ENCODE measurements at regions not wholly inside any gene's neighbourhood (a gene's known extent, or its start where the extent isn't known, plus 50 kb on each side); places are given as distances from the start of the nearest gene placed in this dataset.

DNA sequence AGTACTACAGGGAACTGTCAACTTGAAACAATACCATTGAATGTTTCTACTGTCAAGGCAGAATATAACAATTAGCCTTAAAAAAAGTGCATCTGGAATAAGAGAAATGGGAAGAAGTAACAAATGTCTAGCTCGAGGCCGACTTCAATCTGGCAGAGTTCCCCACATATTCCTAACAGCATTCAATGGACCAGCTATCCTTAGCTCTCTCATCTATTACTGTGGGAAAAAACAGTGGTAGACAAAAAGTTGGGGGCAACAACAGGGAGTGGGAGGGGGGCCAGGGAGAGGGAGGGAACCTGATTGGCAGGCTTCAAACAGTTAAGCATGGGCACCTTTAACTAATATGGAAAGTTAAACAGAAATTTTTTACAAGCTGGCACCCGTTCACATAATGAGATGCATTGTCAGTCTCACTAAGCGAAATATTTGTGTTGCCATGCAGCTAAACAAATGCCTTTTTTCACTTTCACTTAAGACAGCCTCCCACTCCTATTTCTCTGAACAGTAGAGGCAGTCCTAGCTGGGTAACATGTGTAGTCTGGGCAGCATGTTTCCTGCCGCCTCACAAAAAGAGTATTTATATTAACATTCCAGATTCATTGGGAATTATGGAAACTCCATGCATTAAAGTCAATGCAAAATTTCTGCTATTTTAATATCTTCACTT, 62.2 kb upstream of the SOX6 start:
- DNase-seq (no peak), ATAC-seq (no peak)
- Mint-ChIP-seq H3K4me3 (no peak overlapping the region), H3K27ac (no peak overlapping the region), H3K36me3 (no peaks in the 10 kb centered on the region), H3K27me3 (no peaks in the 10 kb centered on the region), H3K9me3 (peaks cover 0 to 13% (median 0%) of the 10 kb centered on the region in 11 donors), H3K4me1 (no peaks in the 10 kb centered on the region)
- H3K4me1 ChIP-seq (ENCODE audit: control insufficient read depth in 2 of 2, insufficient read depth in 2 of 2, low read length in 2 of 2): no peaks in the 10 kb centered on the region
- ChIA-PET CTCF (interaction anchor here (0.8 kb wide), 1 partner anchor 204 kb away, joined by 3 read pairs; no protein-coding TSS in a partner anchor), POLR2A (no interaction called here)
- no peaks in the 10 kb centered on the region for H3K27me3 ChIP-seq (ENCODE audit: control insufficient read depth in 2 of 2, insufficient read depth in 2 of 2, low read length in 2 of 2)
- no peak overlapping the region for H3K27ac ChIP-seq (ENCODE audit: low read depth, low read length)
- intact Hi-C loops (cut with micrococcal nuclease): no loop called here
- no peak overlapping the region for H3K4me3 ChIP-seq (ENCODE audit: low read length)
- H3K9me3 ChIP-seq (ENCODE audit: control insufficient read depth in 2 of 3, low read length in 3 of 3): no peaks in the 10 kb centered on the region
- no peaks in the 10 kb centered on the region for H3K36me3 ChIP-seq (ENCODE audit: control insufficient read depth in 2 of 3, insufficient read depth in 3 of 3, low read length in 3 of 3)

- no peaks in the 10 kb centered on the region for H3K27me3 ChIP-seq (ENCODE audit: control insufficient read depth in 2 of 2, insufficient read depth in 2 of 2, low read length in 2 of 2)
- Mint-ChIP-seq H3K27ac (no peak overlapping the region), H3K36me3 (no peaks in the 10 kb centered on the region), H3K27me3 (no peaks in the 10 kb centered on the region), H3K4me1 (no peaks in the 10 kb centered on the region), H3K4me3 (no peak overlapping the region), H3K9me3 (peaks cover 0 to 1% (median 0%) of the 10 kb centered on the region in 11 donors)
- POLR2A ChIA-PET: no interaction called here
- H3K4me1 ChIP-seq (ENCODE audit: control insufficient read depth in 2 of 2, insufficient read depth in 2 of 2, low read length in 2 of 2): no peaks in the 10 kb centered on the region
- ATAC-seq (no peak), DNase-seq (no peak)
- no peak overlapping the region for H3K4me3 ChIP-seq (ENCODE audit: low read length)
- H3K36me3 ChIP-seq (ENCODE audit: control insufficient read depth in 2 of 3, insufficient read depth in 3 of 3, low read length in 3 of 3): no peaks in the 10 kb centered on the region
- CTCF ChIA-PET: no interaction called here
- H3K27ac ChIP-seq (ENCODE audit: low read depth, low read length): no peak overlapping the region
- intact Hi-C loops (cut with micrococcal nuclease): no loop called here
- no peaks in the 10 kb centered on the region for H3K9me3 ChIP-seq (ENCODE audit: control insufficient read depth in 2 of 3, low read length in 3 of 3)
These were observed 56.3 kb upstream of the SOX6 start for GRCh38 chr11:16412525-16413172.

- Histone ChIP-seq H3K27ac (ENCODE audit: low read depth, low read length) (no peak overlapping the region), H3K27me3 (ENCODE audit: control insufficient read depth in 2 of 2, insufficient read depth in 2 of 2, low read length in 2 of 2) (no peaks in the 10 kb centered on the region), H3K36me3 (ENCODE audit: control insufficient read depth in 2 of 3, insufficient read depth in 3 of 3, low read length in 3 of 3) (no peaks in the 10 kb centered on the region), H3K4me3 (ENCODE audit: low read length) (no peak overlapping the region), H3K4me1 (ENCODE audit: control insufficient read depth in 2 of 2, insufficient read depth in 2 of 2, low read length in 2 of 2) (no peaks in the 10 kb centered on the region), H3K9me3 (ENCODE audit: control insufficient read depth in 2 of 3, low read length in 3 of 3) (no peaks in the 10 kb centered on the region)
- Mint-ChIP-seq H3K4me1 (no peaks in the 10 kb centered on the region), H3K9me3 (peaks cover 0 to 6% (median 0%) of the 10 kb centered on the region in 11 donors), H3K27ac (no peak overlapping the region), H3K4me3 (no peak overlapping the region), H3K27me3 (no peaks in the 10 kb centered on the region), H3K36me3 (no peaks in the 10 kb centered on the region)
- intact Hi-C loops (cut with micrococcal nuclease): no loop called here
- DNase-seq: no peak
- CTCF ChIA-PET: no interaction called here
- POLR2A ChIA-PET: no interaction called here
- no peak for ATAC-seq
These were observed 54.1 kb upstream of the SOX6 start for GRCh38 chr11:16410479-16410878.

DNA sequence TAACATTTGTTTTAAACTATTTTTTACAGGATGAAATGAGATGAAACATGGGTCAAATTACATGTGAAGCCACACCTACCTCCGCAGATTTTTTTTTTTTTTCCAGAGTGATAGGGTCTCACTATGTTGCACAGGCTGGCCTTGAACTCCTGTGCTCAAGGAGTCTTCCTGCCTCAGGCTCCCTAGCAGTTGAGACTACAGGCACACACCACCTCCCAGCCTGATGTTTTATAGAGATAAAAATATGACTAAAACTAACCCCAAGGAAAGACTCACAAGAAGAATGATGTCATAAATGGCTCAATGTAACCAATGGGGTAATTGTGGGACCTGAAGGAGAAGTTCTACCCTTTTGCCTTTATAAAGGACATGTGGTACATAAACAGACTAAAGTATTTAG, 52.3 kb upstream of the SOX6 start:
- H3K4me3 ChIP-seq (ENCODE audit: low read length): no peak overlapping the region

GRCh38 chr11:16406226-16406625, 49.9 kb upstream of the SOX6 start:
- Mint-ChIP-seq H3K36me3 (no peaks in the 10 kb centered on the region), H3K27me3 (no peaks in the 10 kb centered on the region), H3K4me1 (no peaks in the 10 kb centered on the region), H3K27ac (no peak overlapping the region), H3K9me3 (peaks cover 0 to 10% (median 0%) of the 10 kb centered on the region in 11 donors), H3K4me3 (no peak overlapping the region)
- no peaks in the 10 kb centered on the region for H3K27me3 ChIP-seq (ENCODE audit: control insufficient read depth in 2 of 2, insufficient read depth in 2 of 2, low read length in 2 of 2)
- no peak for ATAC-seq
- H3K9me3 ChIP-seq (ENCODE audit: control insufficient read depth in 2 of 3, low read length in 3 of 3): no peaks in the 10 kb centered on the region
- ChIA-PET POLR2A (no interaction called here), CTCF (no interaction called here)
- no peak overlapping the region for H3K27ac ChIP-seq (ENCODE audit: low read depth, low read length)
- H3K36me3 ChIP-seq (ENCODE audit: control insufficient read depth in 2 of 3, insufficient read depth in 3 of 3, low read length in 3 of 3): no peaks in the 10 kb centered on the region
- H3K4me1 ChIP-seq (ENCODE audit: control insufficient read depth in 2 of 2, insufficient read depth in 2 of 2, low read length in 2 of 2): no peaks in the 10 kb centered on the region
- no peak overlapping the region for H3K4me3 ChIP-seq (ENCODE audit: low read length)
- intact Hi-C loops (cut with micrococcal nuclease): no loop called here
- no peak for DNase-seq

More for the DNA sequence above, 52.3 kb upstream of the SOX6 start:
- intact Hi-C loops (cut with micrococcal nuclease): no loop called here
- no peaks in the 10 kb centered on the region for H3K36me3 Mint-ChIP-seq
- H3K36me3 ChIP-seq (ENCODE audit: control insufficient read depth in 2 of 3, insufficient read depth in 3 of 3, low read length in 3 of 3): no peaks in the 10 kb centered on the region
- no peak overlapping the region for H3K4me3 Mint-ChIP-seq
- no peaks in the 10 kb centered on the region for H3K27me3 ChIP-seq (ENCODE audit: control insufficient read depth in 2 of 2, insufficient read depth in 2 of 2, low read length in 2 of 2)
- no peaks in the 10 kb centered on the region for H3K9me3 ChIP-seq (ENCODE audit: control insufficient read depth in 2 of 3, low read length in 3 of 3)
- ATAC-seq: no peak
- ChIA-PET CTCF (no interaction called here), POLR2A (no interaction called here)
- H3K27ac ChIP-seq (ENCODE audit: low read depth, low read length): no peak overlapping the region
- peaks cover 0 to 6% (median 0%) of the 10 kb centered on the region in 11 donors for H3K9me3 Mint-ChIP-seq
- DNase-seq: no peak
- H3K4me1 Mint-ChIP-seq: no peaks in the 10 kb centered on the region
- H3K27ac Mint-ChIP-seq: no peak overlapping the region
- no peaks in the 10 kb centered on the region for H3K4me1 ChIP-seq (ENCODE audit: control insufficient read depth in 2 of 2, insufficient read depth in 2 of 2, low read length in 2 of 2)
- H3K27me3 Mint-ChIP-seq: no peaks in the 10 kb centered on the region

Measured in naive thymus-derived CD4-positive, alpha-beta T cell (primary cell).